ENCODE measurements at regions not wholly inside any gene's neighbourhood (a gene's known extent, or its start where the extent isn't known, plus 50 kb on each side); places are given as distances from the start of the nearest gene placed in this dataset.

DNA sequence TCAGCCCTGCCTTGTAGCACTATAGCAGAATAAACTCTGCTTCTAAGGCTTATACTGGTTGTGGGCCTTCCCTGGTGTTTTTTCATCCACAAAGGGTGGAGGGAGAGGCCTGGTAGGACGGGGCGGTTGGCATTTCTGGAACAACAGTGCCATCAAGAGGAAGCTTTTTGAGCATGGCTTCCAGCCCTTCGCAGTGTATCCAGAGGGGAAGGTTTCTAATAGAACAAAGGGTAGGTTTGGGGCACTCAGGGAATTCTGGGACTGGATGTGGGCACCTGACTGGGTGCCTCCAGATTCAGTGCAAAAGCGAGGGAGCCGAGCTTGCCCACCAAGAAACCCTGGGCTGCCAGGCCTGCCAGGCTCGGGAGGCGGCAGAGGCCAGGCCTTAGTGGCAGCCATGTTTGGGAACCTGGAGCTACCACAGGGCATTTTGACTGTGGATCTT is 229.6 kb upstream of the AGTR2 start:
- TF ChIP-seq HDGF (IDR thresholded peaks at IDR 0.05; ENCODE audit: borderline replicate concordance), result no peak
- TF ChIP-seq BHLHE40 (IDR thresholded peaks at IDR 0.05; ENCODE audit: borderline replicate concordance), result no peak
- TF ChIP-seq SP1 (IDR thresholded peaks at IDR 0.05), result no peak
- TF ChIP-seq ELF4 (IDR thresholded peaks at IDR 0.05), result no peak
- no peak for TF ChIP-seq FOXA1 (IDR thresholded peaks at IDR 0.05)
- no peak for TF ChIP-seq FOXM1 (IDR thresholded peaks at IDR 0.05; ENCODE audit: borderline replicate concordance)
- TF ChIP-seq SUZ12 (IDR thresholded peaks at IDR 0.05), result no peak
- no peak for TF ChIP-seq NFRKB (IDR thresholded peaks at IDR 0.05)
- TF ChIP-seq, protein P1, sequence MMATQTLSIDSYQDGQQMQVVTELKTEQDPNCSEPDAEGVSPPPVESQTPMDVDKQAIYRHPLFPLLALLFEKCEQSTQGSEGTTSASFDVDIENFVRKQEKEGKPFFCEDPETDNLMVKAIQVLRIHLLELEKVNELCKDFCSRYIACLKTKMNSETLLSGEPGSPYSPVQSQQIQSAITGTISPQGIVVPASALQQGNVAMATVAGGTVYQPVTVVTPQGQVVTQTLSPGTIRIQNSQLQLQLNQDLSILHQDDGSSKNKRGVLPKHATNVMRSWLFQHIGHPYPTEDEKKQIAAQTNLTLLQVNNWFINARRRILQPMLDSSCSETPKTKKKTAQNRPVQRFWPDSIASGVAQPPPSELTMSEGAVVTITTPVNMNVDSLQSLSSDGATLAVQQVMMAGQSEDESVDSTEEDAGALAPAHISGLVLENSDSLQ (IDR thresholded peaks at IDR 0.05), result no peak
- no peak for TF ChIP-seq L3MBTL2 (conservative IDR thresholded peaks at IDR 0.05)
- no peak for TF ChIP-seq ARNT (IDR thresholded peaks at IDR 0.05)
- no peak for TF ChIP-seq FOXK2 (IDR thresholded peaks at IDR 0.05)
